ENCODE measurements at regions not wholly inside any gene's neighbourhood (a gene's known extent, or its start where the extent isn't known, plus 50 kb on each side); places are given as distances from the start of the nearest gene placed in this dataset.
"Not testable (repeated sequence)": the region's sequence is repeated elsewhere in the genome, so short reads cannot be mapped to it uniquely, and the experiment has no call there.

DNA sequence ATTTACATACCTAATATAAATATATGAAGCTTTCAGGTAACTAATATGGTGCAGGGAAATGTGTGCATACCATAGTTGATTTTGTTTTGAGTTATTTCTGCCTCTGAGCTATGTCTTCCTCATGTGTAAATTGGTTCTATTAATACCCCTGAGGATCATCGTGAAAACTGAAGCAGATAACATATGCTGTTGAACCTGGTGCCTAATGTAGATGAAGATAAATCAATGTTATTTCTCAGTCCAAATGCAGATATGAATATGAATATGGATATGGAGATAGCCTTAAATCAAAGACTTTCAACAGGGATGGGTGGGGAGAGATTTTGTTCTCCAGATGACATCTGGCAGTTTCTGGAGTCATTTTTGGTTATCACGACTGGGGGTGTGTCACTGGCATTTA, 122.3 kb upstream of the ANKRD30A start:
- TF ChIP-seq, protein P1, sequence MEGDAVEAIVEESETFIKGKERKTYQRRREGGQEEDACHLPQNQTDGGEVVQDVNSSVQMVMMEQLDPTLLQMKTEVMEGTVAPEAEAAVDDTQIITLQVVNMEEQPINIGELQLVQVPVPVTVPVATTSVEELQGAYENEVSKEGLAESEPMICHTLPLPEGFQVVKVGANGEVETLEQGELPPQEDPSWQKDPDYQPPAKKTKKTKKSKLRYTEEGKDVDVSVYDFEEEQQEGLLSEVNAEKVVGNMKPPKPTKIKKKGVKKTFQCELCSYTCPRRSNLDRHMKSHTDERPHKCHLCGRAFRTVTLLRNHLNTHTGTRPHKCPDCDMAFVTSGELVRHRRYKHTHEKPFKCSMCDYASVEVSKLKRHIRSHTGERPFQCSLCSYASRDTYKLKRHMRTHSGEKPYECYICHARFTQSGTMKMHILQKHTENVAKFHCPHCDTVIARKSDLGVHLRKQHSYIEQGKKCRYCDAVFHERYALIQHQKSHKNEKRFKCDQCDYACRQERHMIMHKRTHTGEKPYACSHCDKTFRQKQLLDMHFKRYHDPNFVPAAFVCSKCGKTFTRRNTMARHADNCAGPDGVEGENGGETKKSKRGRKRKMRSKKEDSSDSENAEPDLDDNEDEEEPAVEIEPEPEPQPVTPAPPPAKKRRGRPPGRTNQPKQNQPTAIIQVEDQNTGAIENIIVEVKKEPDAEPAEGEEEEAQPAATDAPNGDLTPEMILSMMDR (IDR thresholded peaks at IDR 0.05; ENCODE audit: low read depth, low read length, missing control alignments) = no peak
- DNase-seq (ENCODE audit: low read depth) = no peak
- no peak overlapping the region for H3K4me3 ChIP-seq (ENCODE audit: low read depth, low read length)

DNA sequence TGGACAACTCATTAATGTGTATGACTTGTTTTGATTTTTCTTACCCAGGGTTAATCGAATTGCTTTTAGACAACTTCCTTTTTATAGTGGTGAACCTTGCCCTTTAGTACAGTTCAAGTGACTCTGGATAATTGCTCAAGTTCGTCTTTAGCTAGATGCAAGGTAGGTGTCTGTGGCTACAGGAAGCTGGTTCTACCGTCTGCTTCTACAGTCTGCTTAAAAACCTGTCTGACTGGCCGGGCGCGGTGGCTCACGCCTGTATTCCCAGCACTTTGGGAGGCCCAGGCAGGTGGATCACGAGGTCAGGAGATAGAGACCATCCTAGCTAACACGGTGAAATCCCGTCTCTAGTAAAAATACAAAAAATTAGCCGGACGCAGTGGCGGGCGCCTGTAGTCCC, 129.6 kb upstream of the ANKRD30A start:
- not testable (repeated sequence) for DNase-seq (ENCODE audit: low read depth); H3K4me3 ChIP-seq (ENCODE audit: low read depth, low read length)

- DNase-seq (ENCODE audit: low read depth) = no peak
- H3K4me3 ChIP-seq (ENCODE audit: low read depth, low read length) = no peak overlapping the region
- TF ChIP-seq, protein P1 (IDR thresholded peaks at IDR 0.05; ENCODE audit: low read depth, low read length, missing control alignments) = no peak
Observed at GRCh38 chr10:36994886-36995285, 130.5 kb upstream of the ANKRD30A start.

- TF ChIP-seq, protein P1 (IDR thresholded peaks at IDR 0.05; ENCODE audit: low read depth, low read length, missing control alignments) = no peak
- DNase-seq (ENCODE audit: low read depth) = no peak
- no peak overlapping the region for H3K4me3 ChIP-seq (ENCODE audit: low read depth, low read length)
Observed at GRCh38 chr10:36989233-36989632, 136.2 kb upstream of the ANKRD30A start.

- TF ChIP-seq, protein P1 (IDR thresholded peaks at IDR 0.05; ENCODE audit: low read depth, low read length, missing control alignments) = no peak
- H3K4me3 ChIP-seq (ENCODE audit: low read depth, low read length) = no peak overlapping the region
- DNase-seq (ENCODE audit: low read depth) = no peak
Observed at GRCh38 chr10:36946598-36946997, 178.8 kb upstream of the ANKRD30A start.

- TF ChIP-seq, protein P1 (IDR thresholded peaks at IDR 0.05; ENCODE audit: low read depth, low read length, missing control alignments) = no peak
- no peak overlapping the region for H3K4me3 ChIP-seq (ENCODE audit: low read depth, low read length)
- DNase-seq (ENCODE audit: low read depth) = no peak
Observed at GRCh38 chr10:36943544-36943943, 181.9 kb upstream of the ANKRD30A start.

GRCh38 chr10:36942616-36943015, 182.8 kb upstream of the ANKRD30A start:
- TF ChIP-seq, protein P1 (IDR thresholded peaks at IDR 0.05; ENCODE audit: low read depth, low read length, missing control alignments) = no peak
- no peak overlapping the region for H3K4me3 ChIP-seq (ENCODE audit: low read depth, low read length)
- DNase-seq (ENCODE audit: low read depth) = no peak

- TF ChIP-seq, protein P1 (IDR thresholded peaks at IDR 0.05; ENCODE audit: low read depth, low read length, missing control alignments) = no peak
- H3K4me3 ChIP-seq (ENCODE audit: low read depth, low read length) = no peak overlapping the region
- no peak for DNase-seq (ENCODE audit: low read depth)
Observed at GRCh38 chr10:36903040-36903439, 222.4 kb upstream of the ANKRD30A start.
